Right lobe of liver (tissue), 6 donors: ENCODE measurements at regions not wholly inside any gene's neighbourhood (a gene's known extent, or its start where the extent isn't known, plus 50 kb on each side); places are given as distances from the start of the nearest gene placed in this dataset.

Experiments used
- ATAC-seq, 4 donors: fragments of 200-7000 bp; cut with Tn5 transposase; one replicate each; pipeline ENCODE4 v1.9.1; 2020; ENCODE audit warnings: mild to moderate bottlenecking in 4 of 4, moderate library complexity in 4 of 4
- DNase-seq, 3 donors: peaks; one replicate each; pipeline ENCODE4 v3.0.0-alpha.2; 2020
- H3K27ac ChIP-seq, 3 donors: fragments of 200-600 bp; one replicate each; pipeline ENCODE4 v1.8.0; 2022
- H3K27me3 ChIP-seq, 2 donors: fragments of 200-600 bp; one replicate each; pipeline ENCODE4 v1.8.0; 2022
- H3K36me3 ChIP-seq, 4 donors: fragments of 200-600 bp; sonication (generic) in 1 of 4; one replicate each; pipeline versions ENCODE4 v1.5.1 to v1.8.0; 2017 to 2022; ENCODE audit warnings: control low read depth in 1 of 4
- H3K4me1 ChIP-seq, 4 donors: fragments of 200-600 bp; sonication (generic) in 1 of 4; one replicate each; pipeline versions ENCODE4 v1.5.1 to v1.8.0; 2017 to 2022; ENCODE audit warnings: control low read depth in 1 of 4
- H3K4me3 ChIP-seq, 3 donors: fragments of 200-600 bp; one replicate each; pipeline ENCODE4 v1.8.0; 2022
- H3K9me3 ChIP-seq, 4 donors: fragments of 200-600 bp; sonication (generic) in 1 of 4; one replicate each; pipeline versions ENCODE4 v1.5.1 to v1.8.0; 2017 to 2022; ENCODE audit warnings: control low read depth in 1 of 4
- CTCF ChIP-seq, 4 donors: fragments of 200-600 bp in 3 of 4; fragments of 450-650 bp in 1 of 4; IDR thresholded peaks; one replicate each; pipeline versions ENCODE4 v1.5.1 to v1.8.0; 2016 to 2022; ENCODE audit warnings: antibody characterized with exemption in 4 of 4, mild to moderate bottlenecking in 2 of 4
- POLR2A ChIP-seq: fragments of 450-650 bp; IDR thresholded peaks from one replicate; pipeline ENCODE4 v1.6.1; 2017; ENCODE audit warnings: antibody characterized with exemption, mild to moderate bottlenecking
- WGBS: methylation state at CpG from one replicate; pipeline ENCODE4 v1.1.6; 2018; ENCODE audit warnings: low coverage, low lambda C conversion rate; ENCODE audit not compliant: insufficient coverage; ENCODE audit errors: missing lambda C conversion rate; 5-methylcytosine and 5-hydroxymethylcytosine counted together
- intact Hi-C, 2 donors: fragments of 100-400 bp; cut with DNase I; formaldehyde crosslinking; loops; one replicate each; pipeline versions ENCODE4 v1.11.2 to v1.14.1; 2022
- donor health status: DM: no; HTN: yes; CAD: no.
- donor health status: DM: no; HTN: no; CAD: no.
- donor health status: DM: no; HTN: no; CAD: no.
- donor health status: DM: no; HTN: yes; CAD: no.
- donor health status: DM: no; HTN: yes; CAD: no.

DNA sequence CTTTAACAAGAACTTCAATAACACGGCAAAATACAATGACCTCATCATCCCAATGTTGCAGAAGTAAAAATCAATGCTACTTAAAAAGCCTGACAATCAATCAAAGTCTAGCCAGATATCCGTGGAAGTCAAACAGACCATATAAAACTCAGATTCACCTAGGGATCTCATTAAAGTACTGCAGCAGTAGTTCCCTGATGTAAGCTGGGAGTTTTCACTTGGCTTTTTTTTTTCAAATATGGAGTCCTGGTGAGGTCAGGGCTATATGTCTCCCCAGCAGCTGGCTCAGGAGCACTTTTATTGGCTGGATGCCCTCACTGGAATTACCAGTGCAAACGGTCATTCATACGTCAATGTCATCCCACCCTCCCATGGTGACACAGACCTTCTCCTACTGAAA lies 220.6 kb upstream of the SLC30A5 start:
- no peaks in the 10 kb centered on the region for H3K36me3 ChIP-seq
- no peaks in the 10 kb centered on the region for H3K4me1 ChIP-seq
- H3K9me3 ChIP-seq: no peaks in the 10 kb centered on the region
- no peak for DNase-seq
- WGBS: 42% methylated on average over 4 of the region's 4 CpGs
- H3K27ac ChIP-seq: no peak overlapping the region
- no peak for TF ChIP-seq POLR2A
- TF ChIP-seq CTCF (IDR thresholded peaks at IDR 0.05): no peak
- no peak overlapping the region for H3K4me3 ChIP-seq
- intact Hi-C loops: no loop called here
- no peaks in the 10 kb centered on the region for H3K27me3 ChIP-seq
- ATAC-seq: no peak

GRCh38 chr5:68875351-68875750 lies 218.5 kb upstream of the SLC30A5 start:
- Histone ChIP-seq H3K4me3 (no peak overlapping the region), H3K27me3 (no peaks in the 10 kb centered on the region), H3K36me3 (no peaks in the 10 kb centered on the region), H3K4me1 (no peaks in the 10 kb centered on the region), H3K9me3 (no peaks in the 10 kb centered on the region), H3K27ac (no peak overlapping the region)
- TF ChIP-seq POLR2A: no peak
- no peak for TF ChIP-seq CTCF (IDR thresholded peaks at IDR 0.05)
- intact Hi-C loops: no loop called here
- DNase-seq (no peak), ATAC-seq (no peak)
- WGBS: 62% methylated on average over 3 of the region's 3 CpGs

DNA sequence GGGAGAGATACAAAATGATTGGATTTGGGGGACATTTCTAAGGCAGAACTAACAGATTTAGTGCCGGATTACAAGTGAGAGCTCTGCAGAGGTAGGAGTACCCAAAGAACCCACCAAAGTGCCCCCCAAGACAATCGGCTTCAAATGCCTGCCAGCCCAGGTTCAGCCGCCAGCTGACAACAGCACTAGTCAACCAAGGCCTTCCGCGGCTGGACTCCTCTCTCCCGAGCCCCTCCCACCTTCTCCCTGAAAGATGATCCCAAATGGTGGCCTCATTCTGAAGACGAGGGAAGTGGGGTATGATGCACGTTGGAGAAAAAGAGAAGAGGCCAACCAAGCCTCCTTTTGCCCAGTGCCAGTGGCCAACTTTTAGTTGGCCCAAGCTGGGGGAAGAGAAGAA lies 210.4 kb upstream of the SLC30A5 start:
- Histone ChIP-seq H3K36me3 (no peaks in the 10 kb centered on the region), H3K27me3 (no peaks in the 10 kb centered on the region), H3K9me3 (no peaks in the 10 kb centered on the region), H3K4me3 (no peak overlapping the region), H3K4me1 (no peaks in the 10 kb centered on the region), H3K27ac (no peak overlapping the region)
- intact Hi-C loops: no loop called here
- ATAC-seq: no peak
- 79% methylated on average over 2 of the region's 8 CpGs for WGBS
- no peak for DNase-seq
- TF ChIP-seq CTCF (IDR thresholded peaks at IDR 0.05) (no peak), POLR2A (no peak)

GRCh38 chr5:68884144-68884754 lies 209.6 kb upstream of the SLC30A5 start:
- intact Hi-C loops: no loop called here
- no peak for TF ChIP-seq POLR2A
- no peaks in the 10 kb centered on the region for H3K36me3 ChIP-seq
- H3K4me1 ChIP-seq: no peaks in the 10 kb centered on the region
- WGBS: 56% methylated on average over 4 of the region's 4 CpGs
- ATAC-seq (no peak), DNase-seq (no peak)
- H3K27ac ChIP-seq: no peak overlapping the region
- H3K4me3 ChIP-seq: no peak overlapping the region
- no peaks in the 10 kb centered on the region for H3K9me3 ChIP-seq
- H3K27me3 ChIP-seq: no peaks in the 10 kb centered on the region

- TF ChIP-seq CTCF (IDR thresholded peaks at IDR 0.05): peak; percentile 30 to 38 (median 34)
- TF ChIP-seq POLR2A: no peak
- no peaks in the 10 kb centered on the region for H3K36me3 ChIP-seq
- H3K4me1 ChIP-seq: no peaks in the 10 kb centered on the region
- DNase-seq: no peak
- no peaks in the 10 kb centered on the region for H3K27me3 ChIP-seq
- ATAC-seq: peak; percentile 39 to 54 (median 53)
- no peak overlapping the region for H3K4me3 ChIP-seq
- no peak overlapping the region for H3K27ac ChIP-seq
- intact Hi-C loops: no loop called here
- no peaks in the 10 kb centered on the region for H3K9me3 ChIP-seq
Observed at GRCh38 chr5:68884883-68885282, 208.9 kb upstream of the SLC30A5 start.
